ENCODE measurements at regions not wholly inside any gene's neighbourhood (a gene's known extent, or its start where the extent isn't known, plus 50 kb on each side); places are given as distances from the start of the nearest gene placed in this dataset.

- H3K27ac ChIP-seq = no peak overlapping the region
- H3K27me3 ChIP-seq = no peaks in the 10 kb centered on the region
- no peak for FAIRE-seq
- no peak overlapping the region for H3K4me3 ChIP-seq
- WGBS, 2 donors = 27 to 32% methylated on average over 4 of the region's 4 CpGs
- intact Hi-C loops (cut with DNase I) = no loop called here
- H3K9me3 ChIP-seq = no peaks in the 10 kb centered on the region
- no peak for ATAC-seq
- H3K36me3 ChIP-seq = no peaks in the 10 kb centered on the region
- no peak for DNase-seq
- no peaks in the 10 kb centered on the region for H3K4me1 ChIP-seq
- TF ChIP-seq CTCF (IDR thresholded peaks at IDR 0.05) = no peak
Measured at GRCh38 chr6:66533921-66534404, 826.9 kb upstream of the EYS start.

- no peaks in the 10 kb centered on the region for H3K36me3 ChIP-seq
- no peak overlapping the region for H3K4me3 ChIP-seq
- no peak for TF ChIP-seq CTCF (IDR thresholded peaks at IDR 0.05)
- H3K4me1 ChIP-seq = no peaks in the 10 kb centered on the region
- ATAC-seq (no peak), DNase-seq (no peak), FAIRE-seq (no peak)
- H3K27me3 ChIP-seq = no peaks in the 10 kb centered on the region
- intact Hi-C loops (cut with DNase I) = no loop called here
- no peak overlapping the region for H3K27ac ChIP-seq
- WGBS, 2 donors = 50 to 71% methylated on average over 3 of the region's 3 CpGs
- no peaks in the 10 kb centered on the region for H3K9me3 ChIP-seq
Measured at GRCh38 chr6:66526061-66526460, 819.0 kb upstream of the EYS start.

GRCh38 chr6:66522864-66523263 lies 815.8 kb upstream of the EYS start:
- no peak overlapping the region for H3K27ac ChIP-seq
- no peaks in the 10 kb centered on the region for H3K27me3 ChIP-seq
- no peaks in the 10 kb centered on the region for H3K9me3 ChIP-seq
- no peaks in the 10 kb centered on the region for H3K4me1 ChIP-seq
- WGBS, 2 donors = 63 to 64% methylated on average over 2 of the region's 2 CpGs
- H3K4me3 ChIP-seq = no peak overlapping the region
- FAIRE-seq = no peak
- no peak for DNase-seq
- no peaks in the 10 kb centered on the region for H3K36me3 ChIP-seq
- no peak for ATAC-seq
- intact Hi-C loops (cut with DNase I) = no loop called here
- no peak for TF ChIP-seq CTCF (IDR thresholded peaks at IDR 0.05)

GRCh38 chr6:66516377-66516776 lies 809.4 kb upstream of the EYS start:
- Histone ChIP-seq H3K4me1 (no peaks in the 10 kb centered on the region), H3K36me3 (no peaks in the 10 kb centered on the region), H3K27ac (no peak overlapping the region), H3K9me3 (no peaks in the 10 kb centered on the region), H3K27me3 (no peaks in the 10 kb centered on the region), H3K4me3 (no peak overlapping the region)
- TF ChIP-seq CTCF (IDR thresholded peaks at IDR 0.05) = no peak
- no peak for DNase-seq
- ATAC-seq = no peak
- no peak for FAIRE-seq
- intact Hi-C loops (cut with DNase I) = no loop called here

GRCh38 chr6:66508433-66508832 lies 801.4 kb upstream of the EYS start:
- 46 to 51% methylated on average over 3 of the region's 3 CpGs for WGBS, 2 donors
- intact Hi-C loops (cut with DNase I) = no loop called here
- no peak for TF ChIP-seq CTCF (IDR thresholded peaks at IDR 0.05)
- Histone ChIP-seq H3K4me1 (no peaks in the 10 kb centered on the region), H3K4me3 (no peak overlapping the region), H3K27ac (no peak overlapping the region), H3K9me3 (no peaks in the 10 kb centered on the region), H3K36me3 (no peaks in the 10 kb centered on the region), H3K27me3 (no peaks in the 10 kb centered on the region)
- FAIRE-seq = no peak
- no peak for DNase-seq
- no peak for ATAC-seq

Data from pancreas (tissue), 10 donors.